Endothelial cell (in vitro differentiated cells): ENCODE measurements at regions not wholly inside any gene's neighbourhood (a gene's known extent, or its start where the extent isn't known, plus 50 kb on each side); places are given as distances from the start of the nearest gene placed in this dataset.

ENCODE experiments used
- DNase-seq: peaks from one replicate; pipeline ENCODE4 v3.0.0; 2021; ENCODE audit warnings: low spot score
- H3K27ac Mint-ChIP-seq: one replicate; pipeline ENCODE4 v1.8.0; 2021; ENCODE audit warnings: mixed read lengths, inconsistent platforms; ENCODE audit not compliant: unreplicated experiment
- H3K27me3 Mint-ChIP-seq: one replicate; pipeline ENCODE4 v1.8.0; 2021; ENCODE audit warnings: mild to moderate bottlenecking, moderate library complexity, mixed read lengths, inconsistent platforms; ENCODE audit not compliant: unreplicated experiment
- H3K36me3 Mint-ChIP-seq: one replicate; pipeline ENCODE4 v1.8.0; 2021; ENCODE audit warnings: mild to moderate bottlenecking, low read depth, mixed read lengths, inconsistent platforms; ENCODE audit not compliant: unreplicated experiment
- H3K4me1 Mint-ChIP-seq: one replicate; pipeline ENCODE4 v1.8.0; 2021; ENCODE audit warnings: mild to moderate bottlenecking, mixed read lengths, inconsistent platforms; ENCODE audit not compliant: unreplicated experiment
- H3K4me3 Mint-ChIP-seq: one replicate; pipeline ENCODE4 v1.8.0; 2021; ENCODE audit warnings: mild to moderate bottlenecking, mixed read lengths, inconsistent platforms; ENCODE audit not compliant: unreplicated experiment
- H3K9me3 Mint-ChIP-seq: one replicate; pipeline ENCODE4 v1.8.0; 2021; ENCODE audit warnings: mixed read lengths, inconsistent platforms; ENCODE audit not compliant: unreplicated experiment
- CTCF ChIP-seq: fragments of 200-600 bp; sonication (generic); IDR thresholded peaks from one replicate; pipeline ENCODE4 v1.5.0; 2021; ENCODE audit warnings: antibody characterized with exemption; ENCODE audit not compliant: unreplicated experiment

GRCh38 chr3:111472556-111472955 is 69.4 kb upstream of the CD96 start:
- TF ChIP-seq CTCF, result no peak
- no peaks in the 10 kb centered on the region for H3K36me3 Mint-ChIP-seq
- H3K27ac Mint-ChIP-seq, result no peak overlapping the region
- DNase-seq, result no peak
- H3K9me3 Mint-ChIP-seq, result no peaks in the 10 kb centered on the region
- H3K27me3 Mint-ChIP-seq, result no peaks in the 10 kb centered on the region
- no peak overlapping the region for H3K4me3 Mint-ChIP-seq
- no peaks in the 10 kb centered on the region for H3K4me1 Mint-ChIP-seq

GRCh38 chr3:111473550-111473949 is 68.4 kb upstream of the CD96 start:
- Mint-ChIP-seq H3K27ac (no peak overlapping the region), H3K4me3 (no peak overlapping the region), H3K9me3 (no peaks in the 10 kb centered on the region), H3K27me3 (no peaks in the 10 kb centered on the region), H3K36me3 (no peaks in the 10 kb centered on the region), H3K4me1 (no peaks in the 10 kb centered on the region)
- DNase-seq, result no peak
- TF ChIP-seq CTCF, result no peak

- no peaks in the 10 kb centered on the region for H3K9me3 Mint-ChIP-seq
- no peak for TF ChIP-seq CTCF
- no peak overlapping the region for H3K27ac Mint-ChIP-seq
- H3K27me3 Mint-ChIP-seq, result no peaks in the 10 kb centered on the region
- no peaks in the 10 kb centered on the region for H3K4me1 Mint-ChIP-seq
- H3K36me3 Mint-ChIP-seq, result no peaks in the 10 kb centered on the region
- H3K4me3 Mint-ChIP-seq, result no peak overlapping the region
- DNase-seq, result no peak
Measured at GRCh38 chr3:111476701-111477100, 65.3 kb upstream of the CD96 start.

GRCh38 chr3:111480091-111480490 is 61.9 kb upstream of the CD96 start:
- Mint-ChIP-seq H3K4me3 (no peak overlapping the region), H3K4me1 (no peaks in the 10 kb centered on the region), H3K27ac (no peak overlapping the region), H3K27me3 (no peaks in the 10 kb centered on the region), H3K36me3 (no peaks in the 10 kb centered on the region), H3K9me3 (no peaks in the 10 kb centered on the region)
- no peak for DNase-seq
- no peak for TF ChIP-seq CTCF

- Mint-ChIP-seq H3K36me3 (no peaks in the 10 kb centered on the region), H3K4me1 (no peaks in the 10 kb centered on the region), H3K9me3 (no peaks in the 10 kb centered on the region), H3K27me3 (no peaks in the 10 kb centered on the region), H3K4me3 (no peak overlapping the region), H3K27ac (no peak overlapping the region)
- no peak for TF ChIP-seq CTCF
- no peak for DNase-seq
Measured at GRCh38 chr3:111481551-111481950, 60.4 kb upstream of the CD96 start.
